OCI-LY1 (cell line): ENCODE measurements at regions not wholly inside any gene's neighbourhood (a gene's known extent, or its start where the extent isn't known, plus 50 kb on each side); places are given as distances from the start of the nearest gene placed in this dataset.

Source experiments
- H2AFZ ChIP-seq: fragments of 200-600 bp; sonication (generic), shearing (Covaris generic); 2 replicates; pipeline ENCODE4 v1.6.0; 2014; ENCODE audit warnings: antibody characterized with exemption, mild to moderate bottlenecking, low read length
- H3F3A ChIP-seq: fragments of 200-600 bp; sonication (generic), shearing (Covaris generic); 2 replicates; pipeline ENCODE4 v1.6.0; 2014; ENCODE audit warnings: mild to moderate bottlenecking, antibody characterized with exemption, low read length, moderate library complexity; ENCODE audit not compliant: insufficient read depth
- H3K27ac ChIP-seq: fragments of 200-600 bp; sonication (generic); 2 replicates; pipeline ENCODE4 v1.5.1; 2014; ENCODE audit warnings: low read length, mixed run types, mild to moderate bottlenecking, low read depth; ENCODE audit not compliant: poor library complexity, severe bottlenecking
- H3K27me3 ChIP-seq: fragments of 200-600 bp; sonication (generic); 2 replicates; pipeline ENCODE4 v1.6.0; 2014; ENCODE audit warnings: antibody characterized with exemption, mild to moderate bottlenecking, low read length, moderate library complexity; ENCODE audit not compliant: insufficient read depth
- H3K36me3 ChIP-seq: fragments of 200-600 bp; sonication (generic); 2 replicates; pipeline ENCODE4 v1.6.1; 2014; ENCODE audit warnings: mild to moderate bottlenecking, antibody characterized with exemption, low read length, moderate library complexity, mixed read lengths; ENCODE audit not compliant: insufficient read depth
- H3K4me1 ChIP-seq: fragments of 200-600 bp; sonication (generic); 2 replicates; pipeline ENCODE4 v1.5.1; 2014; ENCODE audit warnings: mild to moderate bottlenecking, low read length, moderate library complexity; ENCODE audit not compliant: insufficient read depth, severe bottlenecking
- H3K4me2 ChIP-seq: fragments of 200-600 bp; sonication (generic), shearing (Covaris generic); 2 replicates; pipeline ENCODE4 v1.6.1; 2014; ENCODE audit warnings: low read length
- H3K4me3 ChIP-seq: fragments of 200-600 bp; sonication (generic); 2 replicates; pipeline ENCODE4 v1.5.1; 2014; ENCODE audit warnings: low read length, low read depth, mild to moderate bottlenecking, mixed read lengths; ENCODE audit not compliant: poor library complexity, severe bottlenecking
- H3K79me2 ChIP-seq: fragments of 200-600 bp; shearing (Covaris generic); 2 replicates; pipeline ENCODE4 v1.6.1; 2016; ENCODE audit warnings: mixed run types, low read length, mixed read lengths; ENCODE audit not compliant: insufficient read depth
- H3K9ac ChIP-seq: fragments of 200-600 bp; sonication (generic), shearing (Covaris generic); 2 replicates; pipeline ENCODE4 v1.6.1; 2014; ENCODE audit warnings: mild to moderate bottlenecking, low read length, mixed read lengths
- H3K9me2 ChIP-seq: fragments of 200-600 bp; sonication (generic), shearing (Covaris generic); 2 replicates; pipeline ENCODE4 v1.6.1; 2014; ENCODE audit warnings: low read depth, mild to moderate bottlenecking, low read length, mixed read lengths
- H3K9me3 ChIP-seq: fragments of 200-600 bp; shearing (Covaris generic); 2 replicates; pipeline ENCODE4 v1.6.1; 2014; ENCODE audit warnings: low read length, mixed read lengths
- H4K20me1 ChIP-seq: fragments of 200-600 bp; sonication (generic), shearing (Covaris generic); 2 replicates; pipeline ENCODE4 v1.6.0; 2016; ENCODE audit warnings: mild to moderate bottlenecking, low read length; ENCODE audit not compliant: insufficient read depth
- EZH2 ChIP-seq: fragments of 200-600 bp; sonication (generic), shearing (Covaris generic); IDR thresholded peaks from 2 replicates; pipeline ENCODE4 v1.8.0; 2017; ENCODE audit warnings: borderline replicate concordance, mixed run types, mild to moderate bottlenecking, antibody characterized with exemption, low read length, moderate library complexity, mixed read lengths
- TF ChIP-seq, protein P1 (sequence below): fragments of 200-600 bp; sonication (generic), shearing (Covaris generic); IDR thresholded peaks from 2 replicates; pipeline ENCODE4 v1.5.1; 2017; ENCODE audit warnings: mild to moderate bottlenecking, antibody characterized with exemption, low read length, moderate library complexity, mixed read lengths

DNA sequence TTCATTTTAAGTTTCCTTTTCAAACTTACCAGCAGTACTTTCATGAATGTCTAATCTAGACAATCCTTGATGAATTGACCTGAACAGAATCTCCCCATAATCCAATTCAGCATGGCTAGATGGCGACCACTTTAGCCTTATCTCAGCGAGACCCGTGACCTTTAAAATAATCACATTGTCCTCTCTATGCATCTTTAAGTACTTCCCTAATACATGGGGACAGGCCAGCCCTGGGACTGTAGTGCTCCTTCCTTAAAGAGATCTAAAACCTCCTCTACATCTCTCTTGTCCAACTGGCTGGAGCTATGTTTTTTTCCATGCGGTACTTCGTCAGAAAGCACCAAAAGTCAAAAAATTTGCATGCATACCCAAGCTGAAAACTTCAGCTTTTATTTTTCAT lies 746.0 kb downstream of the VRK1 start:
- H3F3A ChIP-seq = no peaks in the 10 kb centered on the region
- no peaks in the 10 kb centered on the region for H3K4me1 ChIP-seq
- no peak overlapping the region for H2AFZ ChIP-seq
- H3K79me2 ChIP-seq = no peaks in the 10 kb centered on the region
- no peaks in the 10 kb centered on the region for H3K9me3 ChIP-seq
- no peak overlapping the region for H3K27ac ChIP-seq
- H3K36me3 ChIP-seq = no peaks in the 10 kb centered on the region
- no peaks in the 10 kb centered on the region for H3K9me2 ChIP-seq
- H4K20me1 ChIP-seq = no peaks in the 10 kb centered on the region
- H3K4me3 ChIP-seq = no peak overlapping the region
- H3K4me2 ChIP-seq = no peak overlapping the region
- no peak overlapping the region for H3K9ac ChIP-seq
- no peak for TF ChIP-seq EZH2
- TF ChIP-seq, protein P1, sequence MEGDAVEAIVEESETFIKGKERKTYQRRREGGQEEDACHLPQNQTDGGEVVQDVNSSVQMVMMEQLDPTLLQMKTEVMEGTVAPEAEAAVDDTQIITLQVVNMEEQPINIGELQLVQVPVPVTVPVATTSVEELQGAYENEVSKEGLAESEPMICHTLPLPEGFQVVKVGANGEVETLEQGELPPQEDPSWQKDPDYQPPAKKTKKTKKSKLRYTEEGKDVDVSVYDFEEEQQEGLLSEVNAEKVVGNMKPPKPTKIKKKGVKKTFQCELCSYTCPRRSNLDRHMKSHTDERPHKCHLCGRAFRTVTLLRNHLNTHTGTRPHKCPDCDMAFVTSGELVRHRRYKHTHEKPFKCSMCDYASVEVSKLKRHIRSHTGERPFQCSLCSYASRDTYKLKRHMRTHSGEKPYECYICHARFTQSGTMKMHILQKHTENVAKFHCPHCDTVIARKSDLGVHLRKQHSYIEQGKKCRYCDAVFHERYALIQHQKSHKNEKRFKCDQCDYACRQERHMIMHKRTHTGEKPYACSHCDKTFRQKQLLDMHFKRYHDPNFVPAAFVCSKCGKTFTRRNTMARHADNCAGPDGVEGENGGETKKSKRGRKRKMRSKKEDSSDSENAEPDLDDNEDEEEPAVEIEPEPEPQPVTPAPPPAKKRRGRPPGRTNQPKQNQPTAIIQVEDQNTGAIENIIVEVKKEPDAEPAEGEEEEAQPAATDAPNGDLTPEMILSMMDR = no peak
- no peaks in the 10 kb centered on the region for H3K27me3 ChIP-seq

DNA sequence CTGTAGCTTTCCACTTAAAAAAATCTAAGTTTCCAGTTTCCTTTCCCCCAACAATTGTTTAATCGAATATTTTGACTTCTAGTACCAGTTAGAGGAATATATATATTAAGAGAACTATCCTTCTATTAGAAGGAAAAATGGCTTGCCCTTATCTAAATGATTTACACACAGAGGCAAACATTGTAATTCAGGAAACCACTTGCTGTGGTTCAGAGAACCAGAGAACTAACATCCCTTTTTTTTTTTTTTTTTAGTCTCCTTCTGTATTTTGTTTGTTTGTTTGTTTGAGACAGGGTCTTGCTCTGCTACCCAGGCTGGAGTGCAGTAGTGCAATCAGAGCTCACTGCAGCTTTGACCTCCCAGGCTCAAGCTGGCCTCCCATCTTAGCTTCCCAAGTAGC lies 746.6 kb downstream of the VRK1 start:
- H3F3A ChIP-seq = no peaks in the 10 kb centered on the region
- H3K9me2 ChIP-seq = no peaks in the 10 kb centered on the region
- no peak overlapping the region for H3K27ac ChIP-seq
- no peaks in the 10 kb centered on the region for H4K20me1 ChIP-seq
- H3K4me2 ChIP-seq = no peak overlapping the region
- H3K27me3 ChIP-seq = no peaks in the 10 kb centered on the region
- H3K9me3 ChIP-seq = no peaks in the 10 kb centered on the region
- H3K4me3 ChIP-seq = no peak overlapping the region
- H2AFZ ChIP-seq = no peak overlapping the region
- no peak for TF ChIP-seq EZH2
- TF ChIP-seq, protein P1 = no peak
- no peaks in the 10 kb centered on the region for H3K36me3 ChIP-seq
- H3K9ac ChIP-seq = no peak overlapping the region
- H3K79me2 ChIP-seq = no peaks in the 10 kb centered on the region
- no peaks in the 10 kb centered on the region for H3K4me1 ChIP-seq

DNA sequence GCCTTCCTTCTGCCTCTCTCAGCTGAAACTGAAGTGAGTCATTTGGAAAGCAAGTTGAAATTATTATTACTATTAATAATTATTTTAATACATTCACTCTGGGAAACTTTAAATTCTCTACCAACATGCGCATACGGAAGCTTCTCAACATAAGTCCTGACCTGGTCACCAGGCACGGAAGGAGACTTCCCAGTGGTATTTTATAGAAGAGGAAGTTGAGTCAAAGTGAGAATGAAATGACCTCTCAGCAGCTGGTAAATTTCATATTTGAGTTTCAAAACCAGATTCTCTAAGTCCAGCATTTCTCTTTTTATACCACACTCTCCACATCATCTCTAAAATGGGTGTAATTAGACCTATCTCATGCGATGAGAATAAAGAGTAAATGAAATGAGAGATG lies 747.4 kb downstream of the VRK1 start:
- TF ChIP-seq, protein P1 = no peak
- TF ChIP-seq EZH2 = no peak
- Histone ChIP-seq H3K9ac (no peak overlapping the region), H3K4me2 (no peak overlapping the region), H3K27ac (no peak overlapping the region), H3K9me2 (no peaks in the 10 kb centered on the region), H2AFZ (no peak overlapping the region), H3F3A (no peaks in the 10 kb centered on the region), H3K36me3 (no peaks in the 10 kb centered on the region), H3K79me2 (no peaks in the 10 kb centered on the region), H3K4me3 (no peak overlapping the region), H3K4me1 (no peaks in the 10 kb centered on the region), H3K9me3 (no peaks in the 10 kb centered on the region), H4K20me1 (no peaks in the 10 kb centered on the region), H3K27me3 (no peaks in the 10 kb centered on the region)
